ENCODE measurements at regions not wholly inside any gene's neighbourhood (a gene's known extent, or its start where the extent isn't known, plus 50 kb on each side); places are given as distances from the start of the nearest gene placed in this dataset.
A peak's percentile ranks its signal among the peaks of the same experiment; 100 is the strongest.

- H3K27ac Mint-ChIP-seq (ENCODE audit: unreplicated experiment): no peak overlapping the region
- TF ChIP-seq CTCF (IDR thresholded peaks at IDR 0.05; ENCODE audit: insufficient read depth in 1 of 2, low read depth in 1 of 2, low read length in 1 of 2, severe bottlenecking in 1 of 2, unreplicated experiment in 1 of 2): peak; percentile 37 to 59
- H3K36me3 ChIP-seq (ENCODE audit: control insufficient read depth, insufficient read depth, low read length): peaks cover 1% of the 10 kb centered on the region; the same call in 1 of the 2 replicates
- no peaks in the 10 kb centered on the region for H3K27me3 Mint-ChIP-seq (ENCODE audit: insufficient read depth, unreplicated experiment)
- no peaks in the 10 kb centered on the region for H3K9me3 Mint-ChIP-seq (ENCODE audit: unreplicated experiment)
- DNase-seq: peak in 1 of 2 experiments; percentile 52
- no peak overlapping the region for H3K4me3 ChIP-seq (ENCODE audit: low read depth, low read length)
- peaks cover 16% of the 10 kb centered on the region for H3K4me1 Mint-ChIP-seq (ENCODE audit: low read depth, unreplicated experiment)
- peaks cover 4% of the 10 kb centered on the region for H3K4me1 ChIP-seq
- intact Hi-C loops (cut with micrococcal nuclease; ENCODE audit: unreplicated experiment): loop anchor here (1.0 to 5.0 kb wide), 6 partner anchors 92 to 637 kb away; no protein-coding TSS in a partner anchor
- H3K4me3 Mint-ChIP-seq (ENCODE audit: unreplicated experiment): no peak overlapping the region
- POLR2A ChIA-PET: no interaction called here
- CTCF ChIA-PET: interaction anchor here (0.9 to 1.1 kb wide), 3 partner anchors 112 to 318 kb away, joined by 3 to 6 read pairs (median 4); no protein-coding TSS in a partner anchor
- no peaks in the 10 kb centered on the region for H3K9me3 ChIP-seq
- H3K36me3 Mint-ChIP-seq (ENCODE audit: insufficient read depth, unreplicated experiment): no peaks in the 10 kb centered on the region
- BruUV-seq (replicated peaks): no TSS peak
- H3K27me3 ChIP-seq (replicated peaks; ENCODE audit: control insufficient read depth, insufficient read depth, low read length): no peaks in the 10 kb centered on the region
These were observed 347.5 kb downstream of the METTL4 start for GRCh38 chr18:2223849-2224248.

- peaks cover 38% of the 10 kb centered on the region for H3K4me1 ChIP-seq
- no peaks in the 10 kb centered on the region for H3K9me3 ChIP-seq
- no peak for DNase-seq
- no peaks in the 10 kb centered on the region for H3K36me3 Mint-ChIP-seq (ENCODE audit: insufficient read depth, unreplicated experiment)
- ChIA-PET CTCF (no interaction called here), POLR2A (no interaction called here)
- H3K4me3 Mint-ChIP-seq (ENCODE audit: unreplicated experiment): no peak overlapping the region
- no TSS peak for BruUV-seq (replicated peaks)
- H3K9me3 Mint-ChIP-seq (ENCODE audit: unreplicated experiment): peaks cover 10% of the 10 kb centered on the region
- TF ChIP-seq CTCF (IDR thresholded peaks at IDR 0.05; ENCODE audit: insufficient read depth in 1 of 2, low read depth in 1 of 2, low read length in 1 of 2, severe bottlenecking in 1 of 2, unreplicated experiment in 1 of 2): no peak
- no peaks in the 10 kb centered on the region for H3K27me3 ChIP-seq (replicated peaks; ENCODE audit: control insufficient read depth, insufficient read depth, low read length)
- intact Hi-C loops (cut with micrococcal nuclease; ENCODE audit: unreplicated experiment): loop anchor here (2.0 kb wide), 1 partner anchor 67 kb away; no protein-coding TSS in a partner anchor
- H3K27me3 Mint-ChIP-seq (ENCODE audit: insufficient read depth, unreplicated experiment): no peaks in the 10 kb centered on the region
- peaks cover 22% of the 10 kb centered on the region for H3K4me1 Mint-ChIP-seq (ENCODE audit: low read depth, unreplicated experiment)
- no peak overlapping the region for H3K27ac Mint-ChIP-seq (ENCODE audit: unreplicated experiment)
- no peak overlapping the region for H3K4me3 ChIP-seq (ENCODE audit: low read depth, low read length)
- H3K36me3 ChIP-seq (ENCODE audit: control insufficient read depth, insufficient read depth, low read length): no peaks in the 10 kb centered on the region
These were observed 335.1 kb downstream of the METTL4 start for GRCh38 chr18:2236232-2236631.

GRCh38 chr18:2237706-2238105 lies 333.6 kb downstream of the METTL4 start:
- ChIA-PET POLR2A (interaction anchor here (0.6 kb wide), 1 partner anchor 1123 kb away, joined by 3 read pairs; no protein-coding TSS in a partner anchor), CTCF (no interaction called here)
- BruUV-seq (replicated peaks): no TSS peak
- DNase-seq: peak; percentile 45 to 80
- Mint-ChIP-seq H3K9me3 (ENCODE audit: unreplicated experiment) (peaks cover 10% of the 10 kb centered on the region), H3K4me1 (ENCODE audit: low read depth, unreplicated experiment) (peaks cover 22% of the 10 kb centered on the region), H3K27me3 (ENCODE audit: insufficient read depth, unreplicated experiment) (no peaks in the 10 kb centered on the region), H3K27ac (ENCODE audit: unreplicated experiment) (peak overlapping the region; percentile 46), H3K4me3 (ENCODE audit: unreplicated experiment) (peak overlapping the region; percentile 22), H3K36me3 (ENCODE audit: insufficient read depth, unreplicated experiment) (no peaks in the 10 kb centered on the region)
- H3K4me3 ChIP-seq (ENCODE audit: low read depth, low read length): no peak overlapping the region
- TF ChIP-seq CTCF (IDR thresholded peaks at IDR 0.05; ENCODE audit: insufficient read depth in 1 of 2, low read depth in 1 of 2, low read length in 1 of 2, severe bottlenecking in 1 of 2, unreplicated experiment in 1 of 2): no peak
- H3K27me3 ChIP-seq (replicated peaks; ENCODE audit: control insufficient read depth, insufficient read depth, low read length): no peaks in the 10 kb centered on the region
- no peaks in the 10 kb centered on the region for H3K36me3 ChIP-seq (ENCODE audit: control insufficient read depth, insufficient read depth, low read length)
- no peaks in the 10 kb centered on the region for H3K9me3 ChIP-seq
- peaks cover 38% of the 10 kb centered on the region for H3K4me1 ChIP-seq
- intact Hi-C loops (cut with micrococcal nuclease; ENCODE audit: unreplicated experiment): loop anchor here (2.0 kb wide), 1 partner anchor 65 kb away; no protein-coding TSS in a partner anchor

Data from Caco-2 (cell line).